Hepatocyte (in vitro differentiated cells): ENCODE measurements at regions not wholly inside any gene's neighbourhood (a gene's known extent, or its start where the extent isn't known, plus 50 kb on each side); places are given as distances from the start of the nearest gene placed in this dataset.

Source experiments
- DNase-seq: peaks from one replicate; pipeline ENCODE4 v3.0.0-alpha.2; 2016; ENCODE audit warnings: low spot score
- H2AFZ ChIP-seq: fragments of 200-600 bp; sonication (generic); 2 replicates; pipeline ENCODE4 v1.6.0; 2016; ENCODE audit warnings: antibody characterized with exemption, mild to moderate bottlenecking
- H3K27ac ChIP-seq: fragments of 200-600 bp; sonication (generic); 2 replicates; pipeline ENCODE4 v1.5.1; 2016; ENCODE audit warnings: mild to moderate bottlenecking
- H3K27me3 ChIP-seq: fragments of 200-600 bp; sonication (generic); 2 replicates; pipeline ENCODE4 v1.6.1; 2016
- H3K36me3 ChIP-seq: fragments of 200-600 bp; sonication (generic); replicated peaks from 2 replicates; pipeline ENCODE4 v1.5.1; 2016; ENCODE audit warnings: low read depth; ENCODE audit not compliant: insufficient read depth
- H3K4me1 ChIP-seq: fragments of 200-600 bp; sonication (generic); 2 replicates; pipeline ENCODE4 v1.5.1; 2016; ENCODE audit warnings: mild to moderate bottlenecking, moderate library complexity; ENCODE audit not compliant: insufficient read depth
- H3K4me2 ChIP-seq: fragments of 200-600 bp; sonication (generic); 2 replicates; pipeline ENCODE4 v1.6.0; 2016
- H3K4me3 ChIP-seq: fragments of 200-600 bp; sonication (generic); 2 replicates; pipeline ENCODE4 v1.5.1; 2016; ENCODE audit warnings: mild to moderate bottlenecking
- H3K79me2 ChIP-seq: fragments of 200-600 bp; sonication (generic); 2 replicates; pipeline ENCODE4 v1.6.0; 2017; ENCODE audit warnings: mild to moderate bottlenecking
- H3K9me2 ChIP-seq: fragments of 200-600 bp; sonication (generic); replicated peaks from 2 replicates; pipeline ENCODE4 v1.6.0; 2017; ENCODE audit warnings: mild to moderate bottlenecking; ENCODE audit not compliant: insufficient read depth
- H3K9me3 ChIP-seq: fragments of 200-600 bp; sonication (generic); 2 replicates; pipeline ENCODE4 v1.5.1; 2016; ENCODE audit warnings: low read depth, mild to moderate bottlenecking
- H4K20me1 ChIP-seq: fragments of 200-600 bp; sonication (generic); 2 replicates; pipeline ENCODE4 v1.6.0; 2016; ENCODE audit warnings: mild to moderate bottlenecking; ENCODE audit not compliant: insufficient read depth, poor library complexity, severe bottlenecking
- EZH2 ChIP-seq: fragments of 200-600 bp; sonication (generic); IDR thresholded peaks from 2 replicates; pipeline ENCODE4 v1.6.1; 2016; ENCODE audit warnings: antibody characterized with exemption, mild to moderate bottlenecking, borderline replicate concordance
- EZH2phosphoT487 ChIP-seq: fragments of 200-600 bp; sonication (generic); IDR thresholded peaks from one replicate; pipeline ENCODE4 v1.6.1; 2018; ENCODE audit warnings: antibody characterized with exemption, mild to moderate bottlenecking, low read depth, moderate library complexity; ENCODE audit not compliant: unreplicated experiment, severe bottlenecking
- WGBS: methylation state at CpG from one replicate; pipeline ENCODE4 v1.1.6; 2016; ENCODE audit warnings: low lambda C conversion rate; ENCODE audit errors: missing lambda C conversion rate; 5-methylcytosine and 5-hydroxymethylcytosine counted together
- TF ChIP-seq, protein P1 (sequence below): fragments of 200-600 bp; sonication (generic); IDR thresholded peaks from 2 replicates; pipeline ENCODE4 v1.5.1; 2016; ENCODE audit warnings: antibody characterized with exemption, mild to moderate bottlenecking; ENCODE audit not compliant: poor library complexity

DNA sequence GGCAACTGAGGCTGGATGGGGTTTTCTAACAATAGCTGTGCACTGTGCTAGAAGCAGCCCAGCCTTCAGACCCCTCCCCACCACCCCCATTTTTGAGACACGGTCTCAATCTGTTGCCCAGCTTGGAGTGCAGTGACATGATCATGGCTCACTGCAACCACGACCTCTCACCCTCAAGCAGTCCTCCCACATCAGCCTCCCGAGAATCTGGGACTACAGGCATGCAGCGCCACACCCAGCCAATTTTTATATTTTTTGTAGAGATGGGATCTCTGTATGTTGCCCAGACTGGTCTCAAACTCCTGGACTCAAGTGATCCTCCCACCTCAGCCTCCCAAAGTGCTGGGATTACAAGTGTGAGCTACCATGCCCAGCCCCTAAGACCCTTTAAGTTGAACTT lies 182.5 kb downstream of the DRD1 start:
- Histone ChIP-seq H4K20me1 (no peaks in the 10 kb centered on the region), H3K9me3 (no peaks in the 10 kb centered on the region), H3K27ac (no peak overlapping the region), H3K4me3 (no peak overlapping the region), H3K79me2 (no peaks in the 10 kb centered on the region), H3K4me1 (no peaks in the 10 kb centered on the region), H2AFZ (no peak overlapping the region), H3K27me3 (no peaks in the 10 kb centered on the region), H3K36me3 (no peaks in the 10 kb centered on the region), H3K9me2 (no peaks in the 10 kb centered on the region), H3K4me2 (no peak overlapping the region)
- TF ChIP-seq, protein P1, sequence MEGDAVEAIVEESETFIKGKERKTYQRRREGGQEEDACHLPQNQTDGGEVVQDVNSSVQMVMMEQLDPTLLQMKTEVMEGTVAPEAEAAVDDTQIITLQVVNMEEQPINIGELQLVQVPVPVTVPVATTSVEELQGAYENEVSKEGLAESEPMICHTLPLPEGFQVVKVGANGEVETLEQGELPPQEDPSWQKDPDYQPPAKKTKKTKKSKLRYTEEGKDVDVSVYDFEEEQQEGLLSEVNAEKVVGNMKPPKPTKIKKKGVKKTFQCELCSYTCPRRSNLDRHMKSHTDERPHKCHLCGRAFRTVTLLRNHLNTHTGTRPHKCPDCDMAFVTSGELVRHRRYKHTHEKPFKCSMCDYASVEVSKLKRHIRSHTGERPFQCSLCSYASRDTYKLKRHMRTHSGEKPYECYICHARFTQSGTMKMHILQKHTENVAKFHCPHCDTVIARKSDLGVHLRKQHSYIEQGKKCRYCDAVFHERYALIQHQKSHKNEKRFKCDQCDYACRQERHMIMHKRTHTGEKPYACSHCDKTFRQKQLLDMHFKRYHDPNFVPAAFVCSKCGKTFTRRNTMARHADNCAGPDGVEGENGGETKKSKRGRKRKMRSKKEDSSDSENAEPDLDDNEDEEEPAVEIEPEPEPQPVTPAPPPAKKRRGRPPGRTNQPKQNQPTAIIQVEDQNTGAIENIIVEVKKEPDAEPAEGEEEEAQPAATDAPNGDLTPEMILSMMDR: no peak
- no peak for TF ChIP-seq EZH2phosphoT487
- TF ChIP-seq EZH2: no peak
- no peak for DNase-seq
- WGBS: 87% methylated on average over 4 of the region's 4 CpGs

DNA sequence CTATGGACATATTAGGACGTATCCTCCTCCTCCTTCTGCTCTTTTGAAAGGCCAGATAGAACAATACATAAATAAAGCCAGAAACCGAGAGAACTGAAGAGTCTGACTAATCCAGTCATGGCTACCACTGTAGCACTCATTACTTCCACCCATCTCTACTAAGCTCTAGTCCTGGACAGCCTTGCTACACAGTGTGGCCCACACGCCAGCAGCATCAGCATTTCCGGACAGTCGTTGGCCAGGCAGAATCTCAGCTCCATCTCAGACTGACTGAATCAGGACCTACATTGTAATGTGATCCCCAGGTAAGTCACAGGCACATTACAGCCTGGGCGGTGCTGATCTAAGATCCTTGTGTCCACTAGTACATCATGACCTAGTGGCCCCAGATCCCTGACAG lies 182.9 kb downstream of the DRD1 start:
- Histone ChIP-seq H3K4me1 (no peaks in the 10 kb centered on the region), H3K27me3 (no peaks in the 10 kb centered on the region), H3K9me3 (no peaks in the 10 kb centered on the region), H3K79me2 (no peaks in the 10 kb centered on the region), H3K36me3 (no peaks in the 10 kb centered on the region), H3K4me2 (no peak overlapping the region), H3K9me2 (no peaks in the 10 kb centered on the region), H3K27ac (no peak overlapping the region), H2AFZ (no peak overlapping the region), H3K4me3 (no peak overlapping the region), H4K20me1 (no peaks in the 10 kb centered on the region)
- TF ChIP-seq EZH2phosphoT487 (no peak), EZH2 (no peak)
- TF ChIP-seq, protein P1: no peak
- DNase-seq: no peak
- WGBS: 72% methylated on average over 6 of the region's 6 CpGs

GRCh38 chr5:175257847-175258194 lies 186.2 kb downstream of the DRD1 start:
- Histone ChIP-seq H3K4me2 (no peak overlapping the region), H3K27ac (no peak overlapping the region), H2AFZ (no peak overlapping the region), H3K4me1 (no peaks in the 10 kb centered on the region), H3K27me3 (no peaks in the 10 kb centered on the region), H3K4me3 (no peak overlapping the region), H4K20me1 (no peaks in the 10 kb centered on the region), H3K9me3 (no peaks in the 10 kb centered on the region), H3K36me3 (no peaks in the 10 kb centered on the region), H3K9me2 (no peaks in the 10 kb centered on the region), H3K79me2 (no peaks in the 10 kb centered on the region)
- WGBS: 89% methylated on average over 1 of the region's 1 CpG
- DNase-seq: no peak
- TF ChIP-seq EZH2phosphoT487: no peak
- TF ChIP-seq, protein P1: no peak
- no peak for TF ChIP-seq EZH2
